ENCODE measurements at regions not wholly inside any gene's neighbourhood (a gene's known extent, or its start where the extent isn't known, plus 50 kb on each side); places are given as distances from the start of the nearest gene placed in this dataset.

DNA sequence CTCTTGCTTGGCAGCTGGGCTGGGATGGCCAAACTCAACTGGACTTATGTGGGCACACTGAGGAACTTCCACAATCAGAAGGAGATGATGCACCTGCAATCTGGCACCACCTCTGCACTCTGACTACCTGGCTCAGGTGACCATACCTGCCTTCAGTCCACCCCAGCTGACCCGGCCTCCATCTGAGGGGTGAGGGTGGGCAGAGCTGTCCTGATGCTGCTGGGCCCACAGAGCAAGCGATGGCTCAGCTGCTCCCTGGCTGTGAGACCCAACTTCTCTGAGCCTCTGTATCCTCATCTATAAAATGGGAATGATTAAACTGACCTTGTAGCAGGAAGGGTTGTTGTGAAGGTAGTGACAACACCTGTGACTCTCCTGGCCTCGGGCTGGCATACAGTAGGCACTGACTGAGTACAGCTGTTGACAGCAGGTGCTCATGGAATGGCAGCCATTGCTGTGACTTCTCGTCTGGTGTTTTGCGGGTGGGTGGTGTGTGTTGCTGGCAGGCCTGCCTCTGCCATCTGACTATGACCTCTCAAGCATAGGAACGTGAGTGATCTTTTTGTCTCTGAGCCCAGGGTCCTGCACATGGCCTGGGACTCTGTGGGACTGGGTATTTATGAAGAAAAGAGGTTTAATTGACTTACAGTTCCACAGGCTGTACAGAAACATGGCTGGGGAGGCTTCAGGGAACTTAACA is 438.5 kb downstream of the PTPRU start:
- DNase-seq (ENCODE audit: insufficient read length, low spot score), result no peak
- FAIRE-seq, result no peak
- TF ChIP-seq TAF1 (IDR thresholded peaks at IDR 0.05; ENCODE audit: low read depth, low read length) (no peak), POU2F2 (IDR thresholded peaks at IDR 0.05; ENCODE audit: low read depth, low read length) (no peak), SPI1 (IDR thresholded peaks at IDR 0.05; ENCODE audit: low read depth, low read length) (no peak), POLR2A (IDR thresholded peaks at IDR 0.05; ENCODE audit: low read depth, low read length) (no peak), POLR2AphosphoS5 (IDR thresholded peaks at IDR 0.05; ENCODE audit: low read depth, low read length) (no peak), PAX5 (IDR thresholded peaks at IDR 0.05; ENCODE audit: insufficient read depth, low read length, severe bottlenecking) (no peak)

DNA sequence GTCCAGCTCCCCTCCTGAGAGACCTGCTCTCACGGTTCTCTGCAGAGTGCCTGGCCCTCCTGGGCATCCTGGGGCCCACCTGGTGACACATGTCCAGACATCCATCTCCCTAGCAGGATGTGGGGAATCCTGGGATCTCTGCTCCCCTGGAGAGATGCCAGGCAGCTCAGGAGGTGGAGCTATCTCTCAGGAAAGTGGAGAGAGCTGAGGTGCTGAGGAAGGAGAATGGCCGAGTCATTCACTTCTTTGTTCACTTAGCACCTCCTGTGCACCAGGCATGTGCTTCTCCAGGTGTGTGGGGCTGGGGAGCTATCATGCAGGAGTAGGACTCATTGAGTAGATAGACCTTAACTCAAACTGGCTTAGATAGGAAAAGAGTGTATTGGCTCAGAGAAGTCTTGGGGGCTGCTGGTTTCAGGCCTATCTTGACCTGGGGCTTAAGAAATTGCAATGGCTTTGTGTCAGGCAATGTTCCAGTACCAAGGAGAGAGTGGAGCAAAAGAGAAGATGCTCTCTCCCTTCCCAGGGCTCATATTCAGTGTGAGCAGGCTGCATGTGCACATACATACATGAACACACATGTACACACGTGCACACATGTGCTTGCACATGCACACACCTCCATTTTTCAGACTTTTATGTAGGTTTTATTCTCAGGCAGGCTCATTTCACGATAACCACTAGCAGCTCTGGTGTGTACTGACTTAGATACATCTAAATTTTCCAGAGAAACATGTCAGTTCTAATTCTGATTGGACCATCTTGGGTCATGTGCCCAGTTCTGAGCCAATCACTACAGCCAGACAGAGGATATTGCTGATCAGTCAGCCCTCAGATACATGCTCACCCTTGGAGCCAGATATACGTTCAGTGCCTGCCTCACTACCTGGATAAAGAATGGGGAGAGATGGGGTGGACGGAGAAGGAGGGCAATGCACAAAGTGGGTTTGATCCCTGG is 437.6 kb downstream of the PTPRU start:
- FAIRE-seq (no peak), DNase-seq (ENCODE audit: insufficient read length, low spot score) (no peak)
- no peak for TF ChIP-seq PAX5 (IDR thresholded peaks at IDR 0.05; ENCODE audit: insufficient read depth, low read length, severe bottlenecking)
- TF ChIP-seq POLR2A (IDR thresholded peaks at IDR 0.05; ENCODE audit: low read depth, low read length), result no peak
- TF ChIP-seq SPI1 (IDR thresholded peaks at IDR 0.05; ENCODE audit: low read depth, low read length), result no peak
- no peak for TF ChIP-seq POU2F2 (IDR thresholded peaks at IDR 0.05; ENCODE audit: low read depth, low read length)
- no peak for TF ChIP-seq POLR2AphosphoS5 (IDR thresholded peaks at IDR 0.05; ENCODE audit: low read depth, low read length)
- no peak for TF ChIP-seq TAF1 (IDR thresholded peaks at IDR 0.05; ENCODE audit: low read depth, low read length)

DNA sequence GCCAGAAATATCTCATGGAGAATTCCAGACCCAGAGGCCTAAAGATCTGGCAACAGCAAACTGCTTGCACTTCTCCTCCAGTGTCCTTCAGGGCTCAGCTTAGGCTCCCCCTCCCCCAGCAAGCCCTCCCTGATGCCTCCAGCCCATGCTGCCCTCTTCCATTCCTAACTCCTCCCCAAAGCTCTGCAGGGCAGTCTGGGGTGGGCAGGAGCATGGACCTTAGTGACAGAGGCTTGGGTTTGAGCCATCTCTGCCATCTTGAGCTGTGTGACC is 436.8 kb downstream of the PTPRU start:
- no peak for TF ChIP-seq POU2F2 (IDR thresholded peaks at IDR 0.05; ENCODE audit: low read depth, low read length)
- no peak for TF ChIP-seq TAF1 (IDR thresholded peaks at IDR 0.05; ENCODE audit: low read depth, low read length)
- TF ChIP-seq POLR2AphosphoS5 (IDR thresholded peaks at IDR 0.05; ENCODE audit: low read depth, low read length), result no peak
- TF ChIP-seq PAX5 (IDR thresholded peaks at IDR 0.05; ENCODE audit: insufficient read depth, low read length, severe bottlenecking), result no peak
- no peak for TF ChIP-seq SPI1 (IDR thresholded peaks at IDR 0.05; ENCODE audit: low read depth, low read length)
- TF ChIP-seq POLR2A (IDR thresholded peaks at IDR 0.05; ENCODE audit: low read depth, low read length), result no peak
- FAIRE-seq, result no peak
- DNase-seq (ENCODE audit: insufficient read length, low spot score), result no peak

DNA sequence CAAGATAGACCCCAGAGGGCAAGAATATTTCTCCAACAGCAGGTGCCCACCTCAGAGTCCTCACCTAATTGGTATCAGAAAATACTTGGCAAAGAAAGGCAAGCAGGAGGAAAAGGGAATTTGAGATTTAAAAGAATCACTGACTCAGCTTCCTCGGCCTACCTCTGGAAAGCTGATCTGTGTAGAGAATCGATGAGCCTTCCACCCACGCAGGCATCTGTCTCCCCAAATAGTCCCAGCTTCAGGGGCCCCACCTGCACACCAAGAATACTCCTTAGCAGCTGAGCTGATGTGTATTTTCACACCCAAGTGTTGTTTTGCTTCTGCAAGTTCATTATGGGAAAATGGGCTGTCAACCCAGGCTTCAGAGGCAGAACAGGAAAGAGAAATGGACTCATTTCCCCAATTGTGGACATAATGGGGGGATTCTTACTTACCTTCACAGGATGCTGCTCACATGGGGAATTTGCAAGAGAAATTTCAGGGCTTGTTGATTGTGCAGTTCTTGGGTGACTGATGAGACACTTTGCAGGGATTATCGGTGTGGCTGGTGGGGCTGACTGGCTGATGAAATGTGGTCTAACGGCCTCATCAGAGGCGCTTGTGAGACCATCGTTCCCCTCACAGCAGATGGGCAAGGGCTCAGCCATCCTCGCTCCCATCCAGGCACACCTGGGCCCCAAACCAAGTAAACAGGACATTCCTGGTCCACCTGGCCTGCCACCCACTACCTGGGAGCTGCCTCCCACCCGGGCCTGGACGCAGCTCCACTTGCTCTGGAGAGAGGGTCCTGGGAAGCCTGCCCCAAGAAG is 436.3 kb downstream of the PTPRU start:
- TF ChIP-seq POU2F2 (IDR thresholded peaks at IDR 0.05; ENCODE audit: low read depth, low read length) (no peak), POLR2A (IDR thresholded peaks at IDR 0.05; ENCODE audit: low read depth, low read length) (no peak), SPI1 (IDR thresholded peaks at IDR 0.05; ENCODE audit: low read depth, low read length) (no peak), POLR2AphosphoS5 (IDR thresholded peaks at IDR 0.05; ENCODE audit: low read depth, low read length) (no peak), PAX5 (IDR thresholded peaks at IDR 0.05; ENCODE audit: insufficient read depth, low read length, severe bottlenecking) (no peak), TAF1 (IDR thresholded peaks at IDR 0.05; ENCODE audit: low read depth, low read length) (no peak)
- DNase-seq (ENCODE audit: insufficient read length, low spot score), result no peak
- no peak for FAIRE-seq

DNA sequence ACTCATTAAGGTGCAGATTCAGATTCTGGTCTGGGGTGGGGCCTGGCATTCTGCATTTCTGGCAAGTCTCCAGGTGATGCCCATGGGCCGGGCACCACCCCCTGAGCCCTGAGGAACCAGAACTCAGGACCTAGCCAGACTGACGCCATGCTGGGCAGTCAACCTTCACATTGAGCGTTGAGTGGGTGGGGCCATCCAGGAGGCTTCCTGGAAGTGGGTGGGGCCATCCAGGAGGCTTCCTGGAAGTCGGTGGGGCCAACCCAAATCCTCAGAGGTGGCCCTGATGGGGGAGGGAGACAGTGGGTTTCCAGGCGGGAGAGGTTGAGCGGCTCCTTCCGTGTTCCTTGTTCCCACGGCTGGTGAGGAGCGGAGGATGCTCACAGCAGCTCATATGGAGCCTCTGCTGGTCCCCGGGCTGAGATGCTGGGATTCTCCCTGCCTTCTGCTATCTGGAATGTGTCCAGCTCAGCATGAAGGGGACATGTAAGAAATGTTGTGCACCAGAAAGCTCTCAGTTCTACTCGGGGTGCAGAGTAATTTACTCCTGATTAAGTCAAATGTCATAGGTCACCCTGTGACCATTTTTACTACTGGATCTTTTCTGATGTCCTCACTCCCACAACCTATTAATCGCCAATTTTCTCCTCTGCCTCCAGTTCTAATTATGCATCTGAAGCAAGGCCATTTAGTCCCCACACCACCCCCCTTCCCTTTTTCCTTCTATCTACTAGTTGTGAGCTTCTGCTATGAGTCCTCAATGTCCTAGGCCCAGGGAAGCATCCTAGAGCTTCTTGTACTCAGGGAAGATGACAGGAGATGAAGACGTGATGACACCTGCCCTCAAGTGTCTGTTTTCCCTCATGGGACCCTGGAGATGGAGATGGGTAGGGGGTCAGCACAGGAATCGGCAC is 435.4 kb downstream of the PTPRU start:
- FAIRE-seq (no peak), DNase-seq (ENCODE audit: insufficient read length, low spot score) (no peak)
- TF ChIP-seq SPI1 (IDR thresholded peaks at IDR 0.05; ENCODE audit: low read depth, low read length), result peak; percentile 59; the same call in 1 of the 2 replicates
- TF ChIP-seq TAF1 (IDR thresholded peaks at IDR 0.05; ENCODE audit: low read depth, low read length), result no peak

DNA sequence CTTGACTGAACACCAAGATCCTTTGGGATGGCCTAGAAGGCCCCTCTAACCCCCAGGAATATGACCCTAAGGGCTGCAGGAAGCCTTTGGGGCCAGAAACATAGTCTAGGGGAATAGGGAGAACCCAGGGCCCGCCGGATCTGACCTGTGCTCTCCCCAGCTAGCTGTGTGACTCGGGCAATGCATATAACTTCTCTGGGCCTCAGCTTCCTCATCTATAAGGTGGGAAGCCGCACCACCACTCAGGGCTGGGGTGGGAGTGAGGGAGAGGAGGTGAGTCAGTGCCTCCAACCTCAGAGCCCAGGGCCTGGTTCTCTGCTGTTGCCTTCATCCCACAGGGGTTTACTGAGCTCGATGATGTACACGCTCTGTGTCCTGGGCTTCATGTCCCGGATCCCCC is 434.4 kb downstream of the PTPRU start:
- TF ChIP-seq PAX5 (IDR thresholded peaks at IDR 0.05; ENCODE audit: insufficient read depth, low read length, severe bottlenecking), result no peak
- FAIRE-seq (no peak), DNase-seq (ENCODE audit: insufficient read length, low spot score) (no peak)

DNA sequence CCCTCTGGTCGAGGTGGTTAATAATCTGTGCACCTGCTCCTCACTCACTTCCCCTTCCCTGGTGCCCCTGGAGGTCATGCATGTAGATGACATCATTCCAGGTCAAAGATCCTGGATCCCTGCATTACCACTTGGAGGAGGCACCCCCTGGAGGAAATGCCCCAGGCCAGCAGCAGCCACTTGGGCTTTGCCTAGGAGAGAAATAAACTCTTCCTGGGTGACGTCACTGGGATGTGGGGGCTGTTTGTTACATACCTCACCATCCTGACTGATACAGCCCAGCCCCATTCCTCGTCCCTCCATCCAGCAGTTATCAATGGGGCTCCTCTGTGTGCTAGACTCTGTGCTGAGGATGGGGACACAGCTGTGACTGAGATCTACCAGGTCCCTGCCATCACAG is 433.6 kb downstream of the PTPRU start:
- DNase-seq (ENCODE audit: insufficient read length, low spot score) (no peak), FAIRE-seq (no peak)
- TF ChIP-seq POLR2A (IDR thresholded peaks at IDR 0.05; ENCODE audit: low read depth, low read length) (no peak), POU2F2 (IDR thresholded peaks at IDR 0.05; ENCODE audit: low read depth, low read length) (no peak), TAF1 (IDR thresholded peaks at IDR 0.05; ENCODE audit: low read depth, low read length) (no peak), PAX5 (IDR thresholded peaks at IDR 0.05; ENCODE audit: insufficient read depth, low read length, severe bottlenecking) (no peak), POLR2AphosphoS5 (IDR thresholded peaks at IDR 0.05; ENCODE audit: low read depth, low read length) (no peak), SPI1 (IDR thresholded peaks at IDR 0.05; ENCODE audit: low read depth, low read length) (no peak)

DNA sequence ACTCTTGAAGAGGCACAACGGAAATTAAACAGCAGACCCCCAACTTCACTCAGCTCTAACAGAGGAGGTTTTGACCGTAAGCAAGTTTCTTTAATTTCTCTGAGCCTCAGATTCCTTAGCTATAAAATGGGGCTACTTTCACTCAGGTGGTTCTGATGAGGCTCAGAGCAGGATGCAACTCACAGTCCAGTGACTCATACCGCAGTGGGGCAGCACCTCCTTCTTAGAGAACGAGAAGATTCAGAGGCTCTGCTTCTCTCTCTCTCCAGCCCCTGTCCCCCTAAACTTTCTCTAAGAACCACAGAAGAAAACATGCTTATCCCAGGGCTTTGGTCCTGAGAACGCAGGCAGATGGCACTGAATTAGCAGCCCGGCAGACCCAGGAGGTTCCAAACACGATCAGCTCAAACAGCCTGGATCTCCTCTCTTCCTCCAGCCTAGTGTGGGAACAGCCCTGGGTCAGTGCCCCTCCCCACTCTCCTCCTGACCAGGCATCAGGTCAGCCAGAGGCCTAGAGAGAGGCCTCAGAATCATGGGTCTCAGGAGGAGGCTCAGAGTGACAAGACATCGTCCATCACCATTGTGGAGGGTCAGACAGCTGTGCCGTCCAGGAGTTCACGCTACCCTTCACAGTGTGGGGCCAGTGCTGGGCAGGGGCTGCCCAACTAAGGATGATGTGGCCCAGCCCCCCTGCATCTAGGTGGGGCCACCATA is 433.0 kb downstream of the PTPRU start:
- no peak for FAIRE-seq
- TF ChIP-seq PAX5 (IDR thresholded peaks at IDR 0.05; ENCODE audit: insufficient read depth, low read length, severe bottlenecking) (no peak), POLR2AphosphoS5 (IDR thresholded peaks at IDR 0.05; ENCODE audit: low read depth, low read length) (no peak), POU2F2 (IDR thresholded peaks at IDR 0.05; ENCODE audit: low read depth, low read length) (no peak), SPI1 (IDR thresholded peaks at IDR 0.05; ENCODE audit: low read depth, low read length) (no peak), TAF1 (IDR thresholded peaks at IDR 0.05; ENCODE audit: low read depth, low read length) (no peak), POLR2A (IDR thresholded peaks at IDR 0.05; ENCODE audit: low read depth, low read length) (no peak)
- no peak for DNase-seq (ENCODE audit: insufficient read length, low spot score)
